Liver (tissue), 8 donors: ENCODE measurements at regions not wholly inside any gene's neighbourhood (a gene's known extent, or its start where the extent isn't known, plus 50 kb on each side); places are given as distances from the start of the nearest gene placed in this dataset.

ENCODE experiments used
- DNase-seq: peaks from one replicate; pipeline ENCODE4 v3.0.0-alpha.2; 2017; ENCODE audit warnings: low spot score
- H3K27ac ChIP-seq, 2 donors: one replicate each; pipeline ENCODE4 v1.7.0; 2013; ENCODE audit warnings: inconsistent platforms in 2 of 2, low read length in 2 of 2, control low read depth in 1 of 2, low read depth in 1 of 2, mild to moderate bottlenecking in 1 of 2
- H3K27me3 ChIP-seq, 4 donors: one replicate each; pipeline versions ENCODE4 v1.6.1 to v1.7.0; 2013; ENCODE audit warnings: low read length in 3 of 4, inconsistent platforms in 1 of 4, mild to moderate bottlenecking in 1 of 4, moderate library complexity in 1 of 4; ENCODE audit not compliant: control insufficient read depth in 4 of 4, insufficient read depth in 4 of 4
- H3K36me3 ChIP-seq, 4 donors: one replicate each; pipeline versions ENCODE4 v1.6.1 to v1.7.0; 2013; ENCODE audit warnings: low read length in 3 of 4, mild to moderate bottlenecking in 3 of 4, low read depth in 1 of 4, moderate library complexity in 1 of 4; ENCODE audit not compliant: control insufficient read depth in 4 of 4, insufficient read depth in 3 of 4
- H3K4me1 ChIP-seq, 4 donors: one replicate each; pipeline versions ENCODE4 v1.6.1 to v1.7.0; 2013; ENCODE audit warnings: low read length in 3 of 4, mild to moderate bottlenecking in 3 of 4, moderate library complexity in 1 of 4; ENCODE audit not compliant: control insufficient read depth in 4 of 4, insufficient read depth in 4 of 4
- H3K4me3 ChIP-seq, 3 donors: one replicate each; pipeline versions ENCODE4 v1.6.1 to v1.7.0; 2013; ENCODE audit warnings: low read length in 3 of 3, control low read depth in 1 of 3, low read depth in 1 of 3, mild to moderate bottlenecking in 1 of 3
- H3K9ac ChIP-seq, 2 donors: one replicate each; pipeline ENCODE4 v1.7.0; 2013; ENCODE audit warnings: low read length in 2 of 2, mild to moderate bottlenecking in 2 of 2, moderate library complexity in 2 of 2, control low read depth in 1 of 2, low read depth in 1 of 2
- H3K9me3 ChIP-seq, 4 donors: one replicate each; pipeline versions ENCODE4 v1.6.1 to v1.7.0; 2013; ENCODE audit warnings: low read length in 3 of 4; ENCODE audit not compliant: control insufficient read depth in 4 of 4
- EGR1 ChIP-seq, 2 donors: IDR thresholded peaks; 2 replicates each; pipeline ENCODE4 v1.6.1; 2016 to 2018; ENCODE audit warnings: antibody characterized with exemption in 2 of 2, low read depth in 2 of 2
- FOXA1 ChIP-seq: IDR thresholded peaks from 2 replicates; pipeline ENCODE4 v1.6.1; 2016; ENCODE audit warnings: antibody characterized with exemption
- FOXA2 ChIP-seq: IDR thresholded peaks from 2 replicates; pipeline ENCODE4 v1.6.1; 2016; ENCODE audit warnings: antibody characterized with exemption
- GABPA ChIP-seq, 2 donors: IDR thresholded peaks in 1 of 2; conservative IDR thresholded peaks in 1 of 2; 2 replicates each; pipeline ENCODE4 v1.6.1; 2016; ENCODE audit warnings: antibody characterized with exemption in 2 of 2, mild to moderate bottlenecking in 1 of 2, moderate library complexity in 1 of 2
- HNF4A ChIP-seq, 2 donors: conservative IDR thresholded peaks; 2 replicates each; pipeline ENCODE4 v1.6.1; 2016; ENCODE audit warnings: antibody characterized with exemption in 2 of 2, mild to moderate bottlenecking in 2 of 2
- HNF4G ChIP-seq: IDR thresholded peaks from 2 replicates; pipeline ENCODE4 v1.6.1; 2016; ENCODE audit warnings: antibody characterized with exemption
- JUND ChIP-seq, 2 donors: IDR thresholded peaks; 2 replicates each; pipeline ENCODE4 v1.6.1; 2016; ENCODE audit warnings: antibody characterized with exemption in 2 of 2
- NR2F2 ChIP-seq: IDR thresholded peaks from 2 replicates; pipeline ENCODE4 v1.6.1; 2016; ENCODE audit warnings: antibody characterized with exemption
- RAD21 ChIP-seq, 2 donors: IDR thresholded peaks; 2 replicates each; pipeline ENCODE4 v1.6.1; 2016; ENCODE audit warnings: antibody characterized with exemption in 2 of 2, mild to moderate bottlenecking in 2 of 2
- RXRA ChIP-seq, 2 donors: IDR thresholded peaks; 2 replicates each; pipeline ENCODE4 v1.6.1; 2017 to 2018; ENCODE audit warnings: antibody characterized with exemption in 2 of 2, mild to moderate bottlenecking in 1 of 2
- SP1 ChIP-seq: IDR thresholded peaks from 2 replicates; pipeline ENCODE4 v1.6.1; 2018; ENCODE audit warnings: antibody characterized with exemption, mild to moderate bottlenecking
- TAF1 ChIP-seq: conservative IDR thresholded peaks from 2 replicates; pipeline ENCODE4 v1.6.1; 2016; ENCODE audit warnings: antibody characterized with exemption, mild to moderate bottlenecking
- YY1 ChIP-seq: IDR thresholded peaks from 2 replicates; pipeline ENCODE4 v1.6.1; 2016; ENCODE audit warnings: antibody characterized with exemption, mild to moderate bottlenecking
- WGBS: extraction: QIAGEN DNeasy Blood & Tissue Kit; methylation state at CpG from one replicate; pipeline ENCODE4 v1.1.7; 2013; 5-methylcytosine and 5-hydroxymethylcytosine counted together
- TF ChIP-seq, protein P1 (sequence below): IDR thresholded peaks from 2 replicates; pipeline ENCODE4 v1.6.1; 2016; ENCODE audit warnings: antibody characterized with exemption
- TF ChIP-seq, protein P2 (sequence below): IDR thresholded peaks from 2 replicates; pipeline ENCODE4 v1.6.1; 2016; ENCODE audit warnings: antibody characterized with exemption
- TF ChIP-seq, protein P3 (sequence below): IDR thresholded peaks from 2 replicates; pipeline ENCODE4 v1.6.1; 2016; ENCODE audit warnings: antibody characterized with exemption
- TF ChIP-seq, protein P4 (sequence below): IDR thresholded peaks from 2 replicates; pipeline ENCODE4 v1.6.1; 2016; ENCODE audit warnings: antibody characterized with exemption, mild to moderate bottlenecking
- TF ChIP-seq, protein P5 (sequence below): fragments of 150-350 bp; IDR thresholded peaks from 2 replicates; pipeline ENCODE4 v1.5.1; 2017; ENCODE audit warnings: improper control_type of control experiment, low read depth, low read length; ENCODE audit not compliant: missing input control
- donor health status: healthy.
- donor health status: healthy.
- donor health status: healthy.
- donor health status: healthy.
- donor health status: healthy.

DNA sequence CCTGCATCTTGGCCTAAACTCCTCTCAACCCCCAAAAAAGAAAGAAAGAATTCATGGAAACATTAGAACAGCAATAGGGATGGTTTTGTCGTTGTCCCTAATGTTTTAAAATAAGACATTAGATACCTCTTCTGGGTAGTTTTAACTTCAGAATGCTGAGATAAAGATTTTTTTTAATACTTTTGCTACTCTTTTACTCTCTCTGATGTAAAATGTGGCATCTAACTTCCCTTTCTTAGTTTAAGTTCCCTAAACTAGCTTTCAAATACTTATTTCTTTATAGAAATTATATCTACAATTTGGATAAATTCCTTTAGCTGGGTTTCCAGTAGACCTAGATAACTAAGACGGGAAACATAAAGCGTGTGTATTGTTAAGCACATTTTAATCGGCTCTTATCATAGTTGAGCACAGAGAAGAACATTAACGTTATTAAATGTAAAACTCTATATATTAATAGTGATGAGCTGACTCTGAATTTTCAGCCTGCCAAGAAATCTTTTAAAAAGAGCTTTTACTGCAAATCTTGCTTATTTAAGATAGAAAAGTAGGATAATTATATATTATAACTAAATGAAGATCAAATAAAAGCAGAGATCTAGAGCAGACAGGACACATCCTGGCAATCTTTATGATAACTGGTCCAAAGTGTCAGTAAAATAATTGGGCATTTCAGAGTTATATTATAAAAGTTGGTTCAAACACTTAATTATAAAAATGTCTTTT, 183.2 kb downstream of the CYB561 start:
- H3K27ac ChIP-seq: no peak overlapping the region
- no peak for DNase-seq
- 88% methylated on average over 5 of the region's 5 CpGs for WGBS
- no peaks in the 10 kb centered on the region for H3K27me3 ChIP-seq
- TF ChIP-seq RXRA (IDR thresholded peaks at IDR 0.05) (no peak), GABPA (IDR thresholded peaks at IDR 0.05 in 1 of 2, conservative IDR thresholded peaks at IDR 0.05 in 1 of 2) (no peak), FOXA1 (no peak), RAD21 (IDR thresholded peaks at IDR 0.05) (no peak), YY1 (no peak), NR2F2 (no peak), EGR1 (IDR thresholded peaks at IDR 0.05; ENCODE audit: low read depth in 2 of 2) (no peak), JUND (IDR thresholded peaks at IDR 0.05) (no peak), SP1 (no peak), TAF1 (no peak), HNF4G (no peak)
- TF ChIP-seq, protein P1, sequence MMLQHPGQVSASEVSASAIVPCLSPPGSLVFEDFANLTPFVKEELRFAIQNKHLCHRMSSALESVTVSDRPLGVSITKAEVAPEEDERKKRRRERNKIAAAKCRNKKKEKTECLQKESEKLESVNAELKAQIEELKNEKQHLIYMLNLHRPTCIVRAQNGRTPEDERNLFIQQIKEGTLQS: no peak
- TF ChIP-seq, protein P2, sequence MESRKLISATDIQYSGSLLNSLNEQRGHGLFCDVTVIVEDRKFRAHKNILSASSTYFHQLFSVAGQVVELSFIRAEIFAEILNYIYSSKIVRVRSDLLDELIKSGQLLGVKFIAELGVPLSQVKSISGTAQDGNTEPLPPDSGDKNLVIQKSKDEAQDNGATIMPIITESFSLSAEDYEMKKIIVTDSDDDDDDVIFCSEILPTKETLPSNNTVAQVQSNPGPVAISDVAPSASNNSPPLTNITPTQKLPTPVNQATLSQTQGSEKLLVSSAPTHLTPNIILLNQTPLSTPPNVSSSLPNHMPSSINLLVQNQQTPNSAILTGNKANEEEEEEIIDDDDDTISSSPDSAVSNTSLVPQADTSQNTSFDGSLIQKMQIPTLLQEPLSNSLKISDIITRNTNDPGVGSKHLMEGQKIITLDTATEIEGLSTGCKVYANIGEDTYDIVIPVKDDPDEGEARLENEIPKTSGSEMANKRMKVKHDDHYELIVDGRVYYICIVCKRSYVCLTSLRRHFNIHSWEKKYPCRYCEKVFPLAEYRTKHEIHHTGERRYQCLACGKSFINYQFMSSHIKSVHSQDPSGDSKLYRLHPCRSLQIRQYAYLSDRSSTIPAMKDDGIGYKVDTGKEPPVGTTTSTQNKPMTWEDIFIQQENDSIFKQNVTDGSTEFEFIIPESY: no peak
- no peaks in the 10 kb centered on the region for H3K36me3 ChIP-seq
- no peak overlapping the region for H3K9ac ChIP-seq
- no peaks in the 10 kb centered on the region for H3K4me1 ChIP-seq
- no peaks in the 10 kb centered on the region for H3K9me3 ChIP-seq
- no peak overlapping the region for H3K4me3 ChIP-seq

DNA sequence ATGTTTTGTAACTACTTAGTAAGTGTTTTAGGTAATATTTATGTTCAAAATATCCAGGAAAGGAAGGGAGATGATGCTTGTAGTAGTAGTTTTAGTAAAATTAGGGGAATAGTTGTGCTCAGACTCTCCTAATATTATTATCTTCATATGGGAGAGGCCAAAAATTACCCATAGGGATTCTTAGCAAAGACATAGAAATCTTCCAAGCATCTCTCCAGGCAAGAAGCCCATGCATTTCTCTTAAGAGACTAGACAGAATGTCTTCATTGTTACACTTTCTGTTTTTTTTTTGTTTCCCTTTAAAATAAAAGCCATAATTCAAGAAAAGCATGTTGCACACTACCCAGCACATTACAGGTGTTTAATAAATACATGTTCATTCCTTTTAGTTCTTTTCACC, 180.6 kb downstream of the CYB561 start:
- H3K36me3 ChIP-seq: no peaks in the 10 kb centered on the region
- no peak for DNase-seq
- H3K9me3 ChIP-seq: no peaks in the 10 kb centered on the region
- H3K9ac ChIP-seq: no peak overlapping the region
- H3K27me3 ChIP-seq: no peaks in the 10 kb centered on the region
- no peak overlapping the region for H3K4me3 ChIP-seq
- H3K27ac ChIP-seq: no peak overlapping the region
- no peaks in the 10 kb centered on the region for H3K4me1 ChIP-seq
- TF ChIP-seq GABPA (IDR thresholded peaks at IDR 0.05 in 1 of 2, conservative IDR thresholded peaks at IDR 0.05 in 1 of 2) (no peak), NR2F2 (no peak), JUND (IDR thresholded peaks at IDR 0.05) (no peak), HNF4G (no peak), RAD21 (IDR thresholded peaks at IDR 0.05) (no peak), YY1 (no peak), SP1 (no peak), EGR1 (IDR thresholded peaks at IDR 0.05; ENCODE audit: low read depth in 2 of 2) (no peak), FOXA1 (no peak), RXRA (IDR thresholded peaks at IDR 0.05) (no peak), HNF4A (conservative IDR thresholded peaks at IDR 0.05) (no peak), TAF1 (no peak), FOXA2 (no peak)
- TF ChIP-seq, protein P1: no peak
- TF ChIP-seq, protein P3, sequence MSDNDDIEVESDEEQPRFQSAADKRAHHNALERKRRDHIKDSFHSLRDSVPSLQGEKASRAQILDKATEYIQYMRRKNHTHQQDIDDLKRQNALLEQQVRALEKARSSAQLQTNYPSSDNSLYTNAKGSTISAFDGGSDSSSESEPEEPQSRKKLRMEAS: no peak
- TF ChIP-seq, protein P2: no peak
- TF ChIP-seq, protein P4, sequence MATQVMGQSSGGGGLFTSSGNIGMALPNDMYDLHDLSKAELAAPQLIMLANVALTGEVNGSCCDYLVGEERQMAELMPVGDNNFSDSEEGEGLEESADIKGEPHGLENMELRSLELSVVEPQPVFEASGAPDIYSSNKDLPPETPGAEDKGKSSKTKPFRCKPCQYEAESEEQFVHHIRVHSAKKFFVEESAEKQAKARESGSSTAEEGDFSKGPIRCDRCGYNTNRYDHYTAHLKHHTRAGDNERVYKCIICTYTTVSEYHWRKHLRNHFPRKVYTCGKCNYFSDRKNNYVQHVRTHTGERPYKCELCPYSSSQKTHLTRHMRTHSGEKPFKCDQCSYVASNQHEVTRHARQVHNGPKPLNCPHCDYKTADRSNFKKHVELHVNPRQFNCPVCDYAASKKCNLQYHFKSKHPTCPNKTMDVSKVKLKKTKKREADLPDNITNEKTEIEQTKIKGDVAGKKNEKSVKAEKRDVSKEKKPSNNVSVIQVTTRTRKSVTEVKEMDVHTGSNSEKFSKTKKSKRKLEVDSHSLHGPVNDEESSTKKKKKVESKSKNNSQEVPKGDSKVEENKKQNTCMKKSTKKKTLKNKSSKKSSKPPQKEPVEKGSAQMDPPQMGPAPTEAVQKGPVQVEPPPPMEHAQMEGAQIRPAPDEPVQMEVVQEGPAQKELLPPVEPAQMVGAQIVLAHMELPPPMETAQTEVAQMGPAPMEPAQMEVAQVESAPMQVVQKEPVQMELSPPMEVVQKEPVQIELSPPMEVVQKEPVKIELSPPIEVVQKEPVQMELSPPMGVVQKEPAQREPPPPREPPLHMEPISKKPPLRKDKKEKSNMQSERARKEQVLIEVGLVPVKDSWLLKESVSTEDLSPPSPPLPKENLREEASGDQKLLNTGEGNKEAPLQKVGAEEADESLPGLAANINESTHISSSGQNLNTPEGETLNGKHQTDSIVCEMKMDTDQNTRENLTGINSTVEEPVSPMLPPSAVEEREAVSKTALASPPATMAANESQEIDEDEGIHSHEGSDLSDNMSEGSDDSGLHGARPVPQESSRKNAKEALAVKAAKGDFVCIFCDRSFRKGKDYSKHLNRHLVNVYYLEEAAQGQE: no peak
- TF ChIP-seq, protein P5, sequence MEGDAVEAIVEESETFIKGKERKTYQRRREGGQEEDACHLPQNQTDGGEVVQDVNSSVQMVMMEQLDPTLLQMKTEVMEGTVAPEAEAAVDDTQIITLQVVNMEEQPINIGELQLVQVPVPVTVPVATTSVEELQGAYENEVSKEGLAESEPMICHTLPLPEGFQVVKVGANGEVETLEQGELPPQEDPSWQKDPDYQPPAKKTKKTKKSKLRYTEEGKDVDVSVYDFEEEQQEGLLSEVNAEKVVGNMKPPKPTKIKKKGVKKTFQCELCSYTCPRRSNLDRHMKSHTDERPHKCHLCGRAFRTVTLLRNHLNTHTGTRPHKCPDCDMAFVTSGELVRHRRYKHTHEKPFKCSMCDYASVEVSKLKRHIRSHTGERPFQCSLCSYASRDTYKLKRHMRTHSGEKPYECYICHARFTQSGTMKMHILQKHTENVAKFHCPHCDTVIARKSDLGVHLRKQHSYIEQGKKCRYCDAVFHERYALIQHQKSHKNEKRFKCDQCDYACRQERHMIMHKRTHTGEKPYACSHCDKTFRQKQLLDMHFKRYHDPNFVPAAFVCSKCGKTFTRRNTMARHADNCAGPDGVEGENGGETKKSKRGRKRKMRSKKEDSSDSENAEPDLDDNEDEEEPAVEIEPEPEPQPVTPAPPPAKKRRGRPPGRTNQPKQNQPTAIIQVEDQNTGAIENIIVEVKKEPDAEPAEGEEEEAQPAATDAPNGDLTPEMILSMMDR: no peak
